Osteoblast (primary cell): ENCODE measurements at regions not wholly inside any gene's neighbourhood (a gene's known extent, or its start where the extent isn't known, plus 50 kb on each side); places are given as distances from the start of the nearest gene placed in this dataset.
A peak's percentile ranks its signal among the peaks of the same experiment; 100 is the strongest.
"Not testable (repeated sequence)": the region's sequence is repeated elsewhere in the genome, so short reads cannot be mapped to it uniquely, and the experiment has no call there.

Source experiments
- DNase-seq: peaks from one replicate; pipeline ENCODE4 v3.0.0; 2011; ENCODE audit warnings: low spot score, mixed read lengths; ENCODE audit not compliant: insufficient read length; ENCODE audit errors: missing footprints
- H2AFZ ChIP-seq: 2 replicates; pipeline ENCODE4 v1.6.0; 2011; ENCODE audit warnings: mild to moderate bottlenecking, low read length
- H3K27ac ChIP-seq: 2 replicates; pipeline ENCODE4 v1.5.1; 2011; ENCODE audit warnings: mild to moderate bottlenecking, low read depth, low read length, moderate library complexity
- H3K27me3 ChIP-seq: 2 replicates; pipeline ENCODE4 v1.6.0; 2012; ENCODE audit warnings: mild to moderate bottlenecking, control low read depth, inconsistent platforms, low read length, moderate library complexity; ENCODE audit not compliant: insufficient read depth
- H3K36me3 ChIP-seq: 2 replicates; pipeline ENCODE4 v1.5.1; 2011; ENCODE audit warnings: mild to moderate bottlenecking, low read length, control low read depth, moderate library complexity; ENCODE audit not compliant: insufficient read depth
- H3K4me1 ChIP-seq: 2 replicates; pipeline ENCODE4 v1.5.1; 2011; ENCODE audit warnings: mild to moderate bottlenecking, low read length, control low read depth, moderate library complexity; ENCODE audit not compliant: insufficient read depth
- H3K4me2 ChIP-seq: 2 replicates; pipeline ENCODE4 v1.6.0; 2011; ENCODE audit warnings: mild to moderate bottlenecking, low read length; ENCODE audit not compliant: insufficient read depth
- H3K4me3 ChIP-seq: fragments of 200-600 bp; sonication (generic); 3 replicates; pipeline ENCODE4 v1.5.1; 2012; ENCODE audit warnings: mild to moderate bottlenecking, low read length, inconsistent platforms; ENCODE audit not compliant: insufficient read depth
- H3K79me2 ChIP-seq: 2 replicates; pipeline ENCODE4 v1.6.0; 2012; ENCODE audit warnings: mild to moderate bottlenecking, low read length, control low read depth, inconsistent platforms; ENCODE audit not compliant: insufficient read depth
- H3K9me3 ChIP-seq: 2 replicates; pipeline ENCODE4 v1.5.1; 2011; ENCODE audit warnings: low read depth, low read length, control low read depth
- H4K20me1 ChIP-seq: 2 replicates; pipeline ENCODE4 v1.6.0; 2012; ENCODE audit warnings: mild to moderate bottlenecking, low read length, control low read depth; ENCODE audit not compliant: insufficient read depth
- CTCF ChIP-seq: IDR thresholded peaks from 2 replicates; pipeline ENCODE4 v1.5.1; 2011; ENCODE audit warnings: mild to moderate bottlenecking, low read depth, low read length, moderate library complexity; ENCODE audit errors: extremely low read depth

GRCh38 chr4:123007679-123008078 is 85.3 kb upstream of the NUDT6 start:
- Histone ChIP-seq H2AFZ (no peak overlapping the region), H3K27me3 (no peaks in the 10 kb centered on the region), H3K9me3 (no peaks in the 10 kb centered on the region), H3K4me3 (no peak overlapping the region), H4K20me1 (no peaks in the 10 kb centered on the region), H3K4me2 (no peak overlapping the region), H3K36me3 (peaks cover 4% of the 10 kb centered on the region), H3K4me1 (no peaks in the 10 kb centered on the region), H3K79me2 (no peaks in the 10 kb centered on the region), H3K27ac (no peak overlapping the region)
- TF ChIP-seq CTCF = no peak
- DNase-seq = no peak

- not testable (repeated sequence) for H3K79me2 ChIP-seq, H3K36me3 ChIP-seq, H4K20me1 ChIP-seq, H3K27me3 ChIP-seq, H3K27ac ChIP-seq, H3K4me3 ChIP-seq, H3K4me2 ChIP-seq, H2AFZ ChIP-seq, H3K9me3 ChIP-seq, DNase-seq
- H3K4me1 ChIP-seq = peaks cover 11% of the 10 kb centered on the region
Observed at GRCh38 chr4:123012416-123012815, 90.0 kb upstream of the NUDT6 start.

GRCh38 chr4:123014038-123014437 is 91.6 kb upstream of the NUDT6 start:
- peak; percentile 58 for DNase-seq

GRCh38 chr4:123017078-123017477 is 94.7 kb upstream of the NUDT6 start:
- Histone ChIP-seq H3K4me1 (peaks cover 22% of the 10 kb centered on the region), H3K27ac (peak overlapping the region; percentile 5), H3K79me2 (no peaks in the 10 kb centered on the region), H3K27me3 (no peaks in the 10 kb centered on the region), H3K9me3 (no peaks in the 10 kb centered on the region), H2AFZ (no peak overlapping the region), H3K36me3 (no peaks in the 10 kb centered on the region), H4K20me1 (no peaks in the 10 kb centered on the region), H3K4me2 (peak overlapping the region; percentile 47), H3K4me3 (no peak overlapping the region)
- no peak for TF ChIP-seq CTCF
- DNase-seq = no peak

More at GRCh38 chr4:123014038-123014437, 91.6 kb upstream of the NUDT6 start:
- H3K4me1 ChIP-seq = peaks cover 22% of the 10 kb centered on the region
- H3K4me3 ChIP-seq = no peak overlapping the region
- H4K20me1 ChIP-seq = no peaks in the 10 kb centered on the region
- peak overlapping the region; percentile 37 for H3K4me2 ChIP-seq
- H2AFZ ChIP-seq = no peak overlapping the region
- H3K79me2 ChIP-seq = no peaks in the 10 kb centered on the region
- no peaks in the 10 kb centered on the region for H3K27me3 ChIP-seq
- no peak for TF ChIP-seq CTCF
- H3K9me3 ChIP-seq = no peaks in the 10 kb centered on the region
- H3K27ac ChIP-seq = peak overlapping the region; percentile 53
- H3K36me3 ChIP-seq = peaks cover 2% of the 10 kb centered on the region
